22Rv1 (cell line): ENCODE measurements at regions not wholly inside any gene's neighbourhood (a gene's known extent, or its start where the extent isn't known, plus 50 kb on each side); places are given as distances from the start of the nearest gene placed in this dataset.

Experiments used
- ZFX ChIP-seq: fragments of 450-650 bp; IDR thresholded peaks from 2 replicates; pipeline ENCODE4 v1.6.1; 2017; ENCODE audit warnings: antibody characterized with exemption, borderline replicate concordance
- TF ChIP-seq, protein P1 (sequence below): fragments of 450-650 bp; IDR thresholded peaks from 2 replicates; pipeline ENCODE4 v1.5.1; 2017; ENCODE audit warnings: mild to moderate bottlenecking

DNA sequence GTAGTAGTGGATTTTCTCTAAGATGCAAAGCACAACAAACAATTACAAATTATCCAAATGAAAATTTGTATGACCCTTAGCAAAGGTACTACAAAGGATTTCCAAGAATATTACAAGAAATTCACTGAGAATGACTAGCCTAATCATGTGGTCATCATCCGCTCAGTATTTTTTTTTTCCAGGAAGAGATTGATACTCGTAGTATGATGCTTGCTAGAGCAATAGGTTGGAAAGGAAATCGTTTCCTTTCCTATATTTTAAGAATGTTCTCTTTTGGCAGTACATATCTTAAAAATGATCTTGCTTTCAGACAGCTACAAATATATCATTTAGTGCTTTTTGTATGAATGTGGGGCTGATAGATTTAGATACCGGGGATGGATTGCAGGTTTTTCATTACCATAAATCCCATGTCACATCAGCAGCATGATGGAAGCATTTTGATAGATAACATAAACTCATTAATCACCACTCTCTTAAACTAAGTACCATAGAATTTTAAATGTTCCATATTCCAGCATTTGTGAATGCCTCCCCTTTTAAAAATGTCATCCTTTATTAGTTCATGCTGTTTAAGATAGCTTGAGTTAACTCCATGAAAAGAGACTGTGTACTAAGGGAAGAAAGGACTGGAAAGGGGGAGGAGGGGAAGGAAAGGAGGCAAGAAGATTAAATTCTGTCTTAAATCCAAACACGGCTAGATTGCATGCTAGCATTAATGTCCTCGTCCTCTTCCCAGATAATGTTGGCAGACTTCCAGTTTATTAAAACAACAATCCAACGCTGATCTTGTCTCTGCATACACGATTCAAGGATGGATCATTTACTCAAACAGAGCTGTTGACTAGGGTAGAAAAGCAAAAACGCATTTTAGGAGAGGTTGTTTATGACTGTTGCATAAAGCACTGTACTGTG, 311.7 kb upstream of the ZNF608 start:
- TF ChIP-seq, protein P1, sequence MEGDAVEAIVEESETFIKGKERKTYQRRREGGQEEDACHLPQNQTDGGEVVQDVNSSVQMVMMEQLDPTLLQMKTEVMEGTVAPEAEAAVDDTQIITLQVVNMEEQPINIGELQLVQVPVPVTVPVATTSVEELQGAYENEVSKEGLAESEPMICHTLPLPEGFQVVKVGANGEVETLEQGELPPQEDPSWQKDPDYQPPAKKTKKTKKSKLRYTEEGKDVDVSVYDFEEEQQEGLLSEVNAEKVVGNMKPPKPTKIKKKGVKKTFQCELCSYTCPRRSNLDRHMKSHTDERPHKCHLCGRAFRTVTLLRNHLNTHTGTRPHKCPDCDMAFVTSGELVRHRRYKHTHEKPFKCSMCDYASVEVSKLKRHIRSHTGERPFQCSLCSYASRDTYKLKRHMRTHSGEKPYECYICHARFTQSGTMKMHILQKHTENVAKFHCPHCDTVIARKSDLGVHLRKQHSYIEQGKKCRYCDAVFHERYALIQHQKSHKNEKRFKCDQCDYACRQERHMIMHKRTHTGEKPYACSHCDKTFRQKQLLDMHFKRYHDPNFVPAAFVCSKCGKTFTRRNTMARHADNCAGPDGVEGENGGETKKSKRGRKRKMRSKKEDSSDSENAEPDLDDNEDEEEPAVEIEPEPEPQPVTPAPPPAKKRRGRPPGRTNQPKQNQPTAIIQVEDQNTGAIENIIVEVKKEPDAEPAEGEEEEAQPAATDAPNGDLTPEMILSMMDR = no peak
- TF ChIP-seq ZFX = no peak
